GM23338 (cell line): ENCODE measurements at regions not wholly inside any gene's neighbourhood (a gene's known extent, or its start where the extent isn't known, plus 50 kb on each side); places are given as distances from the start of the nearest gene placed in this dataset.

Experiments
- CTCF ChIP-seq, 2 experiments: fragments of 200-600 bp in 1 of 2; sonication (generic) in 1 of 2; conservative IDR thresholded peaks; 2 replicates each; pipeline versions ENCODE4 v1.5.1 to v1.6.1; 2016 to 2017; ENCODE audit warnings: antibody characterized with exemption in 2 of 2, low read depth in 2 of 2, mild to moderate bottlenecking in 2 of 2, moderate library complexity in 1 of 2
- EZH2 ChIP-seq: fragments of 200-600 bp; sonication (generic); IDR thresholded peaks from one replicate; pipeline ENCODE4 v1.8.0; 2017; ENCODE audit warnings: antibody characterized with exemption, mild to moderate bottlenecking, low read depth; ENCODE audit not compliant: unreplicated experiment
- POLR2AphosphoS5 ChIP-seq: IDR thresholded peaks from 2 replicates; pipeline ENCODE4 v1.6.1; 2016; ENCODE audit warnings: antibody characterized with exemption, low read depth
- TF ChIP-seq, protein P1 (sequence below): IDR thresholded peaks from 2 replicates; pipeline ENCODE4 v1.6.1; 2016; ENCODE audit warnings: antibody characterized with exemption
- TF ChIP-seq, protein P2 (sequence below): IDR thresholded peaks from one replicate; pipeline ENCODE4 v1.6.1; 2018; ENCODE audit warnings: antibody characterized with exemption; ENCODE audit not compliant: unreplicated experiment

- TF ChIP-seq CTCF (conservative IDR thresholded peaks at IDR 0.05; ENCODE audit: low read depth in 2 of 2), result no peak
- no peak for TF ChIP-seq EZH2
- TF ChIP-seq, protein P1, sequence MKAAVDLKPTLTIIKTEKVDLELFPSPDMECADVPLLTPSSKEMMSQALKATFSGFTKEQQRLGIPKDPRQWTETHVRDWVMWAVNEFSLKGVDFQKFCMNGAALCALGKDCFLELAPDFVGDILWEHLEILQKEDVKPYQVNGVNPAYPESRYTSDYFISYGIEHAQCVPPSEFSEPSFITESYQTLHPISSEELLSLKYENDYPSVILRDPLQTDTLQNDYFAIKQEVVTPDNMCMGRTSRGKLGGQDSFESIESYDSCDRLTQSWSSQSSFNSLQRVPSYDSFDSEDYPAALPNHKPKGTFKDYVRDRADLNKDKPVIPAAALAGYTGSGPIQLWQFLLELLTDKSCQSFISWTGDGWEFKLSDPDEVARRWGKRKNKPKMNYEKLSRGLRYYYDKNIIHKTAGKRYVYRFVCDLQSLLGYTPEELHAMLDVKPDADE, result no peak
- TF ChIP-seq POLR2AphosphoS5, result no peak
- TF ChIP-seq, protein P2, sequence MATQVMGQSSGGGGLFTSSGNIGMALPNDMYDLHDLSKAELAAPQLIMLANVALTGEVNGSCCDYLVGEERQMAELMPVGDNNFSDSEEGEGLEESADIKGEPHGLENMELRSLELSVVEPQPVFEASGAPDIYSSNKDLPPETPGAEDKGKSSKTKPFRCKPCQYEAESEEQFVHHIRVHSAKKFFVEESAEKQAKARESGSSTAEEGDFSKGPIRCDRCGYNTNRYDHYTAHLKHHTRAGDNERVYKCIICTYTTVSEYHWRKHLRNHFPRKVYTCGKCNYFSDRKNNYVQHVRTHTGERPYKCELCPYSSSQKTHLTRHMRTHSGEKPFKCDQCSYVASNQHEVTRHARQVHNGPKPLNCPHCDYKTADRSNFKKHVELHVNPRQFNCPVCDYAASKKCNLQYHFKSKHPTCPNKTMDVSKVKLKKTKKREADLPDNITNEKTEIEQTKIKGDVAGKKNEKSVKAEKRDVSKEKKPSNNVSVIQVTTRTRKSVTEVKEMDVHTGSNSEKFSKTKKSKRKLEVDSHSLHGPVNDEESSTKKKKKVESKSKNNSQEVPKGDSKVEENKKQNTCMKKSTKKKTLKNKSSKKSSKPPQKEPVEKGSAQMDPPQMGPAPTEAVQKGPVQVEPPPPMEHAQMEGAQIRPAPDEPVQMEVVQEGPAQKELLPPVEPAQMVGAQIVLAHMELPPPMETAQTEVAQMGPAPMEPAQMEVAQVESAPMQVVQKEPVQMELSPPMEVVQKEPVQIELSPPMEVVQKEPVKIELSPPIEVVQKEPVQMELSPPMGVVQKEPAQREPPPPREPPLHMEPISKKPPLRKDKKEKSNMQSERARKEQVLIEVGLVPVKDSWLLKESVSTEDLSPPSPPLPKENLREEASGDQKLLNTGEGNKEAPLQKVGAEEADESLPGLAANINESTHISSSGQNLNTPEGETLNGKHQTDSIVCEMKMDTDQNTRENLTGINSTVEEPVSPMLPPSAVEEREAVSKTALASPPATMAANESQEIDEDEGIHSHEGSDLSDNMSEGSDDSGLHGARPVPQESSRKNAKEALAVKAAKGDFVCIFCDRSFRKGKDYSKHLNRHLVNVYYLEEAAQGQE, result no peak
Measured at GRCh38 chr12:65756267-65756666, 68.0 kb upstream of the HMGA2 start.
